VCaP (cell line): ENCODE measurements at regions not wholly inside any gene's neighbourhood (a gene's known extent, or its start where the extent isn't known, plus 50 kb on each side); places are given as distances from the start of the nearest gene placed in this dataset.

Experiments used
- H3K27ac ChIP-seq: fragments of 450-650 bp; 2 replicates; pipeline ENCODE4 v1.5.1; 2017
- TF ChIP-seq, protein P1 (sequence below): fragments of 450-650 bp; conservative IDR thresholded peaks from 2 replicates; pipeline ENCODE4 v1.5.1; 2017; ENCODE audit warnings: mild to moderate bottlenecking, moderate library complexity

DNA sequence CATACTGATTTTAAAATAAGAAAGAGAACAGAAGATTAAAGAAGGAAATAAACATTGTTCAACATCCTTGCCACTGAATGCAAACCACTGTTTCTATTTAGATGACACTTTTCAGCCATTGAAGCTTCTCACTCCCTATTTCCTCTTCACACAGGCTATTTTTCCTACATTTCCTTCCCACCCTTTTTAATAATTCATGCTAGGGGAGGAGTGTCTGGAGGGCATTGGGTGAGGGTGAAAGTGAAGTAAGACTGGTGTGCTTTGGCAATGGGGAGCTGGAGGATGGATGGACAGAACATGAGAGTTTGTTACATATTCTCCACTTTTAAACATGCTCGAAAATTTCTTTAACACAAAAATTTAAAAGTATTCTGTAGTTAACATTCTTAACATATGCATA lies 168.8 kb upstream of the GLI3 start:
- TF ChIP-seq, protein P1, sequence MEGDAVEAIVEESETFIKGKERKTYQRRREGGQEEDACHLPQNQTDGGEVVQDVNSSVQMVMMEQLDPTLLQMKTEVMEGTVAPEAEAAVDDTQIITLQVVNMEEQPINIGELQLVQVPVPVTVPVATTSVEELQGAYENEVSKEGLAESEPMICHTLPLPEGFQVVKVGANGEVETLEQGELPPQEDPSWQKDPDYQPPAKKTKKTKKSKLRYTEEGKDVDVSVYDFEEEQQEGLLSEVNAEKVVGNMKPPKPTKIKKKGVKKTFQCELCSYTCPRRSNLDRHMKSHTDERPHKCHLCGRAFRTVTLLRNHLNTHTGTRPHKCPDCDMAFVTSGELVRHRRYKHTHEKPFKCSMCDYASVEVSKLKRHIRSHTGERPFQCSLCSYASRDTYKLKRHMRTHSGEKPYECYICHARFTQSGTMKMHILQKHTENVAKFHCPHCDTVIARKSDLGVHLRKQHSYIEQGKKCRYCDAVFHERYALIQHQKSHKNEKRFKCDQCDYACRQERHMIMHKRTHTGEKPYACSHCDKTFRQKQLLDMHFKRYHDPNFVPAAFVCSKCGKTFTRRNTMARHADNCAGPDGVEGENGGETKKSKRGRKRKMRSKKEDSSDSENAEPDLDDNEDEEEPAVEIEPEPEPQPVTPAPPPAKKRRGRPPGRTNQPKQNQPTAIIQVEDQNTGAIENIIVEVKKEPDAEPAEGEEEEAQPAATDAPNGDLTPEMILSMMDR, result no peak
- H3K27ac ChIP-seq, result no peak overlapping the region

DNA sequence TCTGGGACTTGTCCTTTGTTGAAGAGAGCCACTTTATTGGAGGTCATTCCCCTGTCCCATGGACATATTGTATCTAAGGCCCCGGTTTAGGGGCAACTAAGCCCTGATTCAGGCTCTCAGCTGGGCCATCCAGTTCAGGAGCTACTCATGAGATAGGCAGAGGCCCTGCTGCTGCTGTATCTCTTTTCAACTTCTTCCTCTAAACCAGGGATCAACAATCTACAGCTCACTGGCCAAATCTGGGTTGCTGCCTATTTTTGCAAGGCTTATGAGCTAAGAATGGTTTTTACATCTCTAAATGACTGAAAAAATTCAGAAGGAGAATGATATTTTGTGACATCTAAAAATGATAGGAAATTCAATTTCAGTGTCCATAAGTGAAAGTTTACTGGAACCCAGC lies 166.8 kb upstream of the GLI3 start:
- TF ChIP-seq, protein P1, result no peak
- H3K27ac ChIP-seq, result no peak overlapping the region

DNA sequence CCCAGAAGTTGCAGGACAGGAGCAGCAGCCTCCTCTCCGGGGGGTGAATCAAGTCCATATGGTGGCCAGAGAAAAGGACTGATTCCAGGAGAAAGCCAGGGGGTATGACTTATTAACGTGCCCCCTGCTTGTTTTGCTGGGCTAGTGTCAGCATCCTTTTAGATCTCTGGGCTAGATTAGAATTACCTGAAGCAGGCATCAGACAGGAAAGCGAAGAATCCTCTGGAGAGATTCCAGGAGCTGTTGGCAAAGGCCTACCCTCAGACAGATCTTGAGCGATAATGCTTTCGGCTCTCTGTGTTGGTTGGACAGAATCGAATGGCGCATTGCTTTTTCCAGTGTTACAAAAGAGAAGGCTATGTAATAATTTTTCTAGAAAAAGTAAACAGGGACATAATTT lies 164.0 kb upstream of the GLI3 start:
- peak overlapping the region; percentile 40 for H3K27ac ChIP-seq
- TF ChIP-seq, protein P1, result no peak

DNA sequence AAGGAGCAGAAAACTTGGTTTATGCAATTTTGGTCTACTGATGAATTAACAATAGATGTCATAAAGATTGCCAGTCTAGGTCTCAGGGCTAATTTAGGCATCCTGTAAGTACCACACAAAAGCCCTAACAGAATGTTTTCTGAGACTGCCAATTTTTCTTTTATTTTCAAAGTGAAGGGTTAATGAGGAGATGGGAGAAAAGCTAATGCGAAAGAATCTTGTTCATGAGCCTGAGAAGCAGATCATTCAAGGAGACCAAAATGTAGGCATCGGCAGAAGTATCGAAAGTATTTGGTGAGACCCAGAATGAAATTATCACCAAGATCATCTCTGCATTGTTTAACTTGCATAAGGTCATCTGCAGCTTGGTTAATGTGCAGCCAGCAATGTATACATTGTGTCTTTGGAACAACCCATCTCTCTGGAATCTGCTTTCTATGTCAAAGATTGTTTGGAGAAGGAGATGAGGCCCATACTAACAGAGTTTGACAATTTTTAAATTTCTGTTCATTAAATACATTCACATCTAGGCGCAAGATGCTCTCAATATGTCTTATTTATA lies 163.3 kb upstream of the GLI3 start:
- TF ChIP-seq, protein P1, result no peak

DNA sequence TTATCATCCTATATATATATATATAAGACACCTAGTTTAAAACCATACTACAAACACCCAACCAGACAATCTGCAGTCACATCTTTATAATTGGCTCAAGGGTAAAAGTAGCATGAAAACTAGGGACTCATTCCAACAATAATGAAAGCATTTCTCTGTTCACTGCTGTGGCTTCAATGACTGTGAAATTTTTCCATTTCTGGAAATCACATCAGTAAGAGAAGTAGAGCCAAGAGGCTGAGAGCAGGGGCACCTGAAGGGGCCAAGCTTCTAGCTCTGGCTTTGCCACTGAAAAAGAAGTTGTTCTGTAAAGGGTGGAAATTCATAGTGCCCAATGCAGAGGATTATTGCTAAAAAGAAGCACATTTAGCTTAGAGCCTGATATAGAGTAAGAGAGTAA lies 158.6 kb upstream of the GLI3 start:
- TF ChIP-seq, protein P1, result no peak
- no peak overlapping the region for H3K27ac ChIP-seq

More for the DNA sequence above, 163.3 kb upstream of the GLI3 start:
- peak overlapping the region; percentile 40 for H3K27ac ChIP-seq

DNA sequence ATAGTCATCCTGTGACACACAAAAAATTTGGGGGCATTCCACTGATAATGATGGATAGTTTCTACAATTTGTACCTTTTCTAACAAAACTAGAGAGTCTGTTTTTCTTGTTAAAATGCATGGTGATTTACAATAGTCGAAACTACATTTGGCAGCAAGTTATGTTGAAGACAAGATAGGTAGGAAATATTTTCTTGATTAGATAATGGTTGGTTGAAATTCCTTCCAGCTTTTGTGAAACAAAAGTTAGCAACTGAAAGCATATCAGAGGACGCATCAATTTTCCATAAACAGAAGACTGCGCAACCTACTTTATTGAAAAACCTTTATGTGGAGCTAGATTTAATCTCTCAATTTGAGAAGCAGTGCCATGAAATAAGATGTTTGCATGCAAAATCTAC lies 155.8 kb upstream of the GLI3 start:
- TF ChIP-seq, protein P1, result no peak
- H3K27ac ChIP-seq, result no peak overlapping the region

DNA sequence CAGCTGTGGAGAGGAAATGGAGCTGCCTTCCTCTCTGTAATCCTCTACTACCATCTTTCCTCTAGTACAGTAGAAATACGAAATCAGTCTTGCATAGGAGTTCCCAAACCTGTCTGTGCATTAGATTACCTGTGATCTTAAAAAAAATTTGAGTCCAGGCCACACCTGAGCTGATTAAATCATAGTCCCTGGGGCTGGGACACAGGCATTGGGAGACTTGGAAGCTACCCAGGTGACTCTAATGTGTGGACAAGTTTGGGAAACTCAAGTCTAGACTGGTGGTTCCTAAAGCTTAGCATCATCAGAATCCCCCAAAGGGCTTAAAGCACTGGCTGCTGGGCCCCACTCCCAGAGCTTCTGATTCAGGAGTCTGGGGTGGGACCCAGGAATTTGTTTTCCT lies 152.7 kb upstream of the GLI3 start:
- no peak overlapping the region for H3K27ac ChIP-seq
- TF ChIP-seq, protein P1, result no peak
